ENCODE measurements at regions not wholly inside any gene's neighbourhood (a gene's known extent, or its start where the extent isn't known, plus 50 kb on each side); places are given as distances from the start of the nearest gene placed in this dataset.

- no peaks in the 10 kb centered on the region for H3K27me3 ChIP-seq (ENCODE audit: insufficient read depth)
- Mint-ChIP-seq H3K27ac (no peak overlapping the region), H3K27me3 (ENCODE audit: insufficient read depth, low read depth, poor library complexity) (peaks cover 3% of the 10 kb centered on the region), H3K4me1 (no peaks in the 10 kb centered on the region), H3K36me3 (ENCODE audit: low read depth) (no peaks in the 10 kb centered on the region), H3K4me3 (no peak overlapping the region), H3K9me3 (no peaks in the 10 kb centered on the region)
- H3F3A ChIP-seq (replicated peaks; ENCODE audit: low read depth) = no peaks in the 10 kb centered on the region
- TF ChIP-seq EZH2 (IDR thresholded peaks at IDR 0.05; ENCODE audit: low read depth, unreplicated experiment) (no peak), POLR2AphosphoS5 (IDR thresholded peaks at IDR 0.05; ENCODE audit: low read depth) (no peak), ETS1 (IDR thresholded peaks at IDR 0.05) (no peak), REST (IDR thresholded peaks at IDR 0.05; ENCODE audit: unreplicated experiment) (no peak), ZNF331 (CRISPR knock-in tag; IDR thresholded peaks at IDR 0.05; ENCODE audit: low read depth) (no peak), CREB1 (CRISPR knock-in tag; IDR thresholded peaks at IDR 0.05; ENCODE audit: low read depth) (no peak), ZNF114 (CRISPR knock-in tag; IDR thresholded peaks at IDR 0.05) (no peak), NANOG (IDR thresholded peaks at IDR 0.05; ENCODE audit: borderline replicate concordance) (no peak), JUNB (IDR thresholded peaks at IDR 0.05; ENCODE audit: unreplicated experiment) (no peak)
- no peaks in the 10 kb centered on the region for H3K79me2 ChIP-seq (replicated peaks; ENCODE audit: insufficient read depth)
- DNase-seq (ENCODE audit: low spot score) = no peak
- no peak overlapping the region for H3K27ac ChIP-seq (ENCODE audit: low read depth)
- ATAC-seq = no peak
- no peaks in the 10 kb centered on the region for H4K20me1 ChIP-seq (replicated peaks; ENCODE audit: insufficient read depth)
- no peak overlapping the region for H3K4me2 ChIP-seq
- no peak overlapping the region for H2AFZ ChIP-seq
- H3K36me3 ChIP-seq (ENCODE audit: insufficient read depth) = no peaks in the 10 kb centered on the region
- H3K4me1 ChIP-seq (ENCODE audit: insufficient read depth) = no peaks in the 10 kb centered on the region
- H3K9me2 ChIP-seq (ENCODE audit: insufficient read depth) = no peaks in the 10 kb centered on the region
- H3K4me3 ChIP-seq = no peak overlapping the region
Measured at GRCh38 chr21:28233536-28234220, 759.0 kb downstream of the LTN1 start.

GRCh38 chr21:28230559-28230958, 762.1 kb downstream of the LTN1 start:
- H3K79me2 ChIP-seq (replicated peaks; ENCODE audit: insufficient read depth) = no peaks in the 10 kb centered on the region
- ATAC-seq (no peak), DNase-seq (ENCODE audit: low spot score) (no peak)
- no peak overlapping the region for H3K27ac ChIP-seq (ENCODE audit: low read depth)
- H3K4me2 ChIP-seq = no peak overlapping the region
- H3K4me3 Mint-ChIP-seq = no peak overlapping the region
- no peak overlapping the region for H2AFZ ChIP-seq
- H3K27ac Mint-ChIP-seq = no peak overlapping the region
- H4K20me1 ChIP-seq (replicated peaks; ENCODE audit: insufficient read depth) = no peaks in the 10 kb centered on the region
- no peaks in the 10 kb centered on the region for H3K9me3 Mint-ChIP-seq
- no peaks in the 10 kb centered on the region for H3K36me3 Mint-ChIP-seq (ENCODE audit: low read depth)
- no peak overlapping the region for H3K4me3 ChIP-seq
- peaks cover 3% of the 10 kb centered on the region for H3K27me3 Mint-ChIP-seq (ENCODE audit: insufficient read depth, low read depth, poor library complexity)
- TF ChIP-seq ZNF331 (CRISPR knock-in tag; IDR thresholded peaks at IDR 0.05; ENCODE audit: low read depth) (no peak), CTCF (conservative IDR thresholded peaks at IDR 0.05; ENCODE audit: low read depth in 2 of 2) (no peak)
- no peaks in the 10 kb centered on the region for H3K4me1 ChIP-seq (ENCODE audit: insufficient read depth)
- H3K27me3 ChIP-seq (ENCODE audit: insufficient read depth) = no peaks in the 10 kb centered on the region
- no peaks in the 10 kb centered on the region for H3K9me2 ChIP-seq (ENCODE audit: insufficient read depth)
- H3F3A ChIP-seq (replicated peaks; ENCODE audit: low read depth) = no peaks in the 10 kb centered on the region
- H3K4me1 Mint-ChIP-seq = no peaks in the 10 kb centered on the region
- H3K36me3 ChIP-seq (ENCODE audit: insufficient read depth) = no peaks in the 10 kb centered on the region

All from GM23338 (cell line).